ENCODE measurements at regions not wholly inside any gene's neighbourhood (a gene's known extent, or its start where the extent isn't known, plus 50 kb on each side); places are given as distances from the start of the nearest gene placed in this dataset.
A peak's percentile ranks its signal among the peaks of the same experiment; 100 is the strongest.
"Not testable (repeated sequence)": the region's sequence is repeated elsewhere in the genome, so short reads cannot be mapped to it uniquely, and the experiment has no call there.

- H3K27me3 ChIP-seq (ENCODE audit: insufficient read depth, insufficient read length): no peaks in the 10 kb centered on the region
- H3K9ac ChIP-seq (ENCODE audit: insufficient read length, low read depth): no peak overlapping the region
- no peak for TF ChIP-seq SUZ12 (IDR thresholded peaks at IDR 0.05; ENCODE audit: extremely low read depth, insufficient read depth, insufficient read length)
- no peak for TF ChIP-seq YY1 (IDR thresholded peaks at IDR 0.05; ENCODE audit: insufficient read depth, insufficient read length)
- no peak for TF ChIP-seq ZNF274 (IDR thresholded peaks at IDR 0.05; ENCODE audit: low read depth, low read length)
- DNase-seq (ENCODE audit: low read depth, low spot score): no peak
- no peak overlapping the region for H3K4me3 ChIP-seq (ENCODE audit: insufficient read length, low read depth)
- H3K9me3 ChIP-seq (ENCODE audit: insufficient read depth, low read length): no peaks in the 10 kb centered on the region
- H3K36me3 ChIP-seq (ENCODE audit: insufficient read depth, insufficient read length, low read length): no peaks in the 10 kb centered on the region
- no peaks in the 10 kb centered on the region for H3K4me1 ChIP-seq (ENCODE audit: insufficient read depth, insufficient read length)
These were observed 281.3 kb downstream of the SUCLG1 start for GRCh38 chr2:84177733-84178132.

GRCh38 chr2:84175970-84176369 is 283.1 kb downstream of the SUCLG1 start:
- Histone ChIP-seq H3K4me1 (ENCODE audit: insufficient read depth, insufficient read length) (no peaks in the 10 kb centered on the region), H3K9me3 (ENCODE audit: insufficient read depth, low read length) (no peaks in the 10 kb centered on the region), H3K36me3 (ENCODE audit: insufficient read depth, insufficient read length, low read length) (no peaks in the 10 kb centered on the region), H3K27me3 (ENCODE audit: insufficient read depth, insufficient read length) (no peaks in the 10 kb centered on the region), H3K9ac (ENCODE audit: insufficient read length, low read depth) (no peak overlapping the region), H3K4me3 (ENCODE audit: insufficient read length, low read depth) (no peak overlapping the region)
- no peak for DNase-seq (ENCODE audit: low read depth, low spot score)
- no peak for TF ChIP-seq ZNF274 (IDR thresholded peaks at IDR 0.05; ENCODE audit: low read depth, low read length)
- TF ChIP-seq YY1 (IDR thresholded peaks at IDR 0.05; ENCODE audit: insufficient read depth, insufficient read length): no peak
- no peak for TF ChIP-seq SUZ12 (IDR thresholded peaks at IDR 0.05; ENCODE audit: extremely low read depth, insufficient read depth, insufficient read length)

GRCh38 chr2:84175340-84175739 is 283.7 kb downstream of the SUCLG1 start:
- no peaks in the 10 kb centered on the region for H3K9me3 ChIP-seq (ENCODE audit: insufficient read depth, low read length)
- no peak for TF ChIP-seq SUZ12 (IDR thresholded peaks at IDR 0.05; ENCODE audit: extremely low read depth, insufficient read depth, insufficient read length)
- no peak for TF ChIP-seq ZNF274 (IDR thresholded peaks at IDR 0.05; ENCODE audit: low read depth, low read length)
- TF ChIP-seq YY1 (IDR thresholded peaks at IDR 0.05; ENCODE audit: insufficient read depth, insufficient read length): no peak
- H3K36me3 ChIP-seq (ENCODE audit: insufficient read depth, insufficient read length, low read length): no peaks in the 10 kb centered on the region
- no peaks in the 10 kb centered on the region for H3K27me3 ChIP-seq (ENCODE audit: insufficient read depth, insufficient read length)
- no peak overlapping the region for H3K4me3 ChIP-seq (ENCODE audit: insufficient read length, low read depth)
- no peak overlapping the region for H3K9ac ChIP-seq (ENCODE audit: insufficient read length, low read depth)
- DNase-seq (ENCODE audit: low read depth, low spot score): no peak
- H3K4me1 ChIP-seq (ENCODE audit: insufficient read depth, insufficient read length): no peaks in the 10 kb centered on the region

- H3K9ac ChIP-seq (ENCODE audit: insufficient read length, low read depth): no peak overlapping the region
- no peaks in the 10 kb centered on the region for H3K4me1 ChIP-seq (ENCODE audit: insufficient read depth, insufficient read length)
- H3K4me3 ChIP-seq (ENCODE audit: insufficient read length, low read depth): no peak overlapping the region
- no peaks in the 10 kb centered on the region for H3K36me3 ChIP-seq (ENCODE audit: insufficient read depth, insufficient read length, low read length)
- DNase-seq (ENCODE audit: low read depth, low spot score): no peak
- peaks cover 4% of the 10 kb centered on the region; the same call in 1 of the 2 replicates for H3K9me3 ChIP-seq (ENCODE audit: insufficient read depth, low read length)
- no peak for TF ChIP-seq ZNF274 (IDR thresholded peaks at IDR 0.05; ENCODE audit: low read depth, low read length)
- TF ChIP-seq SUZ12 (IDR thresholded peaks at IDR 0.05; ENCODE audit: extremely low read depth, insufficient read depth, insufficient read length): no peak
- TF ChIP-seq YY1 (IDR thresholded peaks at IDR 0.05; ENCODE audit: insufficient read depth, insufficient read length): no peak
- no peaks in the 10 kb centered on the region for H3K27me3 ChIP-seq (ENCODE audit: insufficient read depth, insufficient read length)
These were observed 286.0 kb downstream of the SUCLG1 start for GRCh38 chr2:84173041-84173440.

GRCh38 chr2:84170979-84171378 is 288.1 kb downstream of the SUCLG1 start:
- H3K27me3 ChIP-seq (ENCODE audit: insufficient read depth, insufficient read length): no peaks in the 10 kb centered on the region
- TF ChIP-seq YY1 (IDR thresholded peaks at IDR 0.05; ENCODE audit: insufficient read depth, insufficient read length) (no peak), ZNF274 (IDR thresholded peaks at IDR 0.05; ENCODE audit: low read depth, low read length) (no peak), SUZ12 (IDR thresholded peaks at IDR 0.05; ENCODE audit: extremely low read depth, insufficient read depth, insufficient read length) (no peak)
- H3K4me1 ChIP-seq (ENCODE audit: insufficient read depth, insufficient read length): no peaks in the 10 kb centered on the region
- H3K4me3 ChIP-seq (ENCODE audit: insufficient read length, low read depth): no peak overlapping the region
- no peak overlapping the region for H3K9ac ChIP-seq (ENCODE audit: insufficient read length, low read depth)
- DNase-seq (ENCODE audit: low read depth, low spot score): no peak
- H3K36me3 ChIP-seq (ENCODE audit: insufficient read depth, insufficient read length, low read length): no peaks in the 10 kb centered on the region
- peaks cover 4% of the 10 kb centered on the region; the same call in 1 of the 2 replicates for H3K9me3 ChIP-seq (ENCODE audit: insufficient read depth, low read length)

GRCh38 chr2:84169871-84170270 is 289.2 kb downstream of the SUCLG1 start:
- H3K4me3 ChIP-seq (ENCODE audit: insufficient read length, low read depth): no peak overlapping the region
- no peaks in the 10 kb centered on the region for H3K4me1 ChIP-seq (ENCODE audit: insufficient read depth, insufficient read length)
- H3K9me3 ChIP-seq (ENCODE audit: insufficient read depth, low read length): peaks cover 4% of the 10 kb centered on the region; the same call in 1 of the 2 replicates
- DNase-seq (ENCODE audit: low read depth, low spot score): no peak
- H3K27me3 ChIP-seq (ENCODE audit: insufficient read depth, insufficient read length): no peaks in the 10 kb centered on the region
- no peak overlapping the region for H3K9ac ChIP-seq (ENCODE audit: insufficient read length, low read depth)
- TF ChIP-seq ZNF274 (IDR thresholded peaks at IDR 0.05; ENCODE audit: low read depth, low read length) (no peak), YY1 (IDR thresholded peaks at IDR 0.05; ENCODE audit: insufficient read depth, insufficient read length) (no peak), SUZ12 (IDR thresholded peaks at IDR 0.05; ENCODE audit: extremely low read depth, insufficient read depth, insufficient read length) (no peak)
- H3K36me3 ChIP-seq (ENCODE audit: insufficient read depth, insufficient read length, low read length): no peaks in the 10 kb centered on the region

GRCh38 chr2:84168552-84168951 is 290.5 kb downstream of the SUCLG1 start:
- H3K36me3 ChIP-seq (ENCODE audit: insufficient read depth, insufficient read length, low read length); H3K4me1 ChIP-seq (ENCODE audit: insufficient read depth, insufficient read length); H3K9me3 ChIP-seq (ENCODE audit: insufficient read depth, low read length); H3K27me3 ChIP-seq (ENCODE audit: insufficient read depth, insufficient read length); H3K4me3 ChIP-seq (ENCODE audit: insufficient read length, low read depth); H3K9ac ChIP-seq (ENCODE audit: insufficient read length, low read depth): not testable (repeated sequence)
- peak; percentile 11 for DNase-seq (ENCODE audit: low read depth, low spot score)

GRCh38 chr2:84165256-84165655 is 293.8 kb downstream of the SUCLG1 start:
- H3K27me3 ChIP-seq (ENCODE audit: insufficient read depth, insufficient read length): no peaks in the 10 kb centered on the region
- no peak overlapping the region for H3K4me3 ChIP-seq (ENCODE audit: insufficient read length, low read depth)
- peaks cover 4% of the 10 kb centered on the region; the same call in 1 of the 2 replicates for H3K9me3 ChIP-seq (ENCODE audit: insufficient read depth, low read length)
- H3K9ac ChIP-seq (ENCODE audit: insufficient read length, low read depth): no peak overlapping the region
- TF ChIP-seq YY1 (IDR thresholded peaks at IDR 0.05; ENCODE audit: insufficient read depth, insufficient read length) (no peak), ZNF274 (IDR thresholded peaks at IDR 0.05; ENCODE audit: low read depth, low read length) (no peak), SUZ12 (IDR thresholded peaks at IDR 0.05; ENCODE audit: extremely low read depth, insufficient read depth, insufficient read length) (no peak)
- DNase-seq (ENCODE audit: low read depth, low spot score): no peak
- H3K36me3 ChIP-seq (ENCODE audit: insufficient read depth, insufficient read length, low read length): no peaks in the 10 kb centered on the region
- H3K4me1 ChIP-seq (ENCODE audit: insufficient read depth, insufficient read length): no peaks in the 10 kb centered on the region

Measured in NT2/D1 (cell line).